Liver (tissue), 3 donors: ENCODE measurements at regions not wholly inside any gene's neighbourhood (a gene's known extent, or its start where the extent isn't known, plus 50 kb on each side); places are given as distances from the start of the nearest gene placed in this dataset.

Source experiments
- EGR1 ChIP-seq, 2 donors: IDR thresholded peaks; 2 replicates each; pipeline ENCODE4 v1.6.1; 2016 to 2018; ENCODE audit warnings: antibody characterized with exemption in 2 of 2, low read depth in 2 of 2
- RAD21 ChIP-seq, 2 donors: IDR thresholded peaks; 2 replicates each; pipeline ENCODE4 v1.6.1; 2016; ENCODE audit warnings: antibody characterized with exemption in 2 of 2, mild to moderate bottlenecking in 2 of 2
- TAF1 ChIP-seq: conservative IDR thresholded peaks from 2 replicates; pipeline ENCODE4 v1.6.1; 2016; ENCODE audit warnings: antibody characterized with exemption, mild to moderate bottlenecking
- YY1 ChIP-seq: IDR thresholded peaks from 2 replicates; pipeline ENCODE4 v1.6.1; 2016; ENCODE audit warnings: antibody characterized with exemption, mild to moderate bottlenecking
- TF ChIP-seq, protein P1 (sequence below): fragments of 150-350 bp; IDR thresholded peaks from 2 replicates; pipeline ENCODE4 v1.5.1; 2017; ENCODE audit warnings: improper control_type of control experiment, low read depth, low read length; ENCODE audit not compliant: missing input control
- donor health status: healthy.
- donor health status: healthy.

DNA sequence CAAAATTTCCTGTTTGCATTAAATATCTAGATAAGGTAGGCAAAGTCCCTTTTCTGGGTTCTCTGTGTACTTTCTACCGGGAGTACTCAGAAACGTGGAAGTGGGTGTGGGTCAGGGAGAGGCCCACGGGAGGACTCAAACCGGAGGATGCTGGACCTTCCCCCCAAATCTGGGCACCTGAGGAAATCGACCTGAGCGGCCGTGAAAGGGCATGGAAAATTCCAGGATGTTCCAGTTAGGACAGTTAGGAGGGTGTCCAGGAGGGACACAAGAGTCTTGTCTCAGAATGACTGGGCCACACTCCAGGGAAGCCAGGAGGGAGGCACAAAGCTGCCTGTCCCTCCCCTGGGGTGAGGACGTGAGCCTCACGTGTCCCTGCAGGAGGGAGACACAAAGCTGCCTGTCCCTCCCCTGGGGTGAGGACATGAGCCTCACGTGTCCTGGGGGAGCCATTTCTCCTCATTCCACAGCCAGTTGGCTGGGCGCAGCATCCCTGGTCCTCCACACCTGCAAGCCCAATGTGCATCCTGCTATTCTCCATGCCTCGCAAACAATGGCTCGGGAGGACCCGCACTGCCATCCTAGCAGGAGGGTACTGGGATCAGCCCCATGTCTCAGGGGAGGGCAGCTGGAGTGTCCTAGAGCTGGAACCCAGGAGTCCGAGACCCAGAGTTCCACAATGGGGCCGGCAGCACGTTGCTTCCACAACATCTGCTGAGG is 190.5 kb upstream of the PPP2R2D start:
- TF ChIP-seq, protein P1, sequence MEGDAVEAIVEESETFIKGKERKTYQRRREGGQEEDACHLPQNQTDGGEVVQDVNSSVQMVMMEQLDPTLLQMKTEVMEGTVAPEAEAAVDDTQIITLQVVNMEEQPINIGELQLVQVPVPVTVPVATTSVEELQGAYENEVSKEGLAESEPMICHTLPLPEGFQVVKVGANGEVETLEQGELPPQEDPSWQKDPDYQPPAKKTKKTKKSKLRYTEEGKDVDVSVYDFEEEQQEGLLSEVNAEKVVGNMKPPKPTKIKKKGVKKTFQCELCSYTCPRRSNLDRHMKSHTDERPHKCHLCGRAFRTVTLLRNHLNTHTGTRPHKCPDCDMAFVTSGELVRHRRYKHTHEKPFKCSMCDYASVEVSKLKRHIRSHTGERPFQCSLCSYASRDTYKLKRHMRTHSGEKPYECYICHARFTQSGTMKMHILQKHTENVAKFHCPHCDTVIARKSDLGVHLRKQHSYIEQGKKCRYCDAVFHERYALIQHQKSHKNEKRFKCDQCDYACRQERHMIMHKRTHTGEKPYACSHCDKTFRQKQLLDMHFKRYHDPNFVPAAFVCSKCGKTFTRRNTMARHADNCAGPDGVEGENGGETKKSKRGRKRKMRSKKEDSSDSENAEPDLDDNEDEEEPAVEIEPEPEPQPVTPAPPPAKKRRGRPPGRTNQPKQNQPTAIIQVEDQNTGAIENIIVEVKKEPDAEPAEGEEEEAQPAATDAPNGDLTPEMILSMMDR, result no peak
- TF ChIP-seq EGR1 (IDR thresholded peaks at IDR 0.05; ENCODE audit: low read depth in 2 of 2) (no peak), RAD21 (IDR thresholded peaks at IDR 0.05) (no peak), TAF1 (no peak), YY1 (no peak)
